ENCODE measurements at regions not wholly inside any gene's neighbourhood (a gene's known extent, or its start where the extent isn't known, plus 50 kb on each side); places are given as distances from the start of the nearest gene placed in this dataset.

DNA sequence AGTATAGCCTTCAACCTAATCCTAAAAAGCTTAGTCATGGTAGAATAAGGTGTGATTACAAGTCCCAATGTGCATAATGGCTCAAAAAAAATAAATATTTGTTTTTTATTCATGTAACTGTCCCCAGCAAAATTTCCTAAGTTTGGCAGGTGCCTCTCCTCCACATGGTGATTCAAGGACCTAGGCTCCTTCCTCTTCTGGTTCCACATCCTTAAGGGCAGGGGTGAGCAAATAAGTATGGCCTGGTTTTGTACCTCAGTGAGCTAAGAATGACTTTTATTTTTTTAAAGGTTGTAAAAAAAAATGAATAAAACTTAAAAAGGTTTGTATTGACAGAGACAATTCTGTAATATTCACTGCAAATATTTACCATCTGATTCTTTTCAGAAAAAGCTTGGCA lies 343.5 kb upstream of the UBE2E2 start:
- TF ChIP-seq CTCF (IDR thresholded peaks at IDR 0.05; ENCODE audit: borderline replicate concordance, extremely low read depth, low read length, poor library complexity, severe bottlenecking) (no peak), EZH2 (IDR thresholded peaks at IDR 0.05; ENCODE audit: borderline replicate concordance, low read depth, low read length, severe bottlenecking) (no peak)

Measured in DND-41 (cell line).